Activated CD4-positive, alpha-beta memory T cell treated with anti-CD3 and anti-CD28 coated beads for 36 hours (primary cell): ENCODE measurements at regions not wholly inside any gene's neighbourhood (a gene's known extent, or its start where the extent isn't known, plus 50 kb on each side); places are given as distances from the start of the nearest gene placed in this dataset.
"Not testable (repeated sequence)": the region's sequence is repeated elsewhere in the genome, so short reads cannot be mapped to it uniquely, and the experiment has no call there.

Experiments
- CTCF ChIA-PET: fragments of 350-600 bp; sonication (Branson Sonifier 250); formaldehyde crosslinking; loops from one replicate; lab custom pipeline; 2021; ENCODE audit warnings: antibody characterized with exemption, inconsistent platforms; lab: Charles Lee
- POLR2A ChIA-PET: fragments of 350-600 bp; sonication (Branson Sonifier 250); formaldehyde crosslinking; loops from one replicate; lab custom pipeline; 2021; ENCODE audit warnings: antibody characterized with exemption; lab: Charles Lee
- DNase-seq: peaks from one replicate; pipeline ENCODE4 v3.0.0-alpha.2; 2020
- H3K27ac Mint-ChIP-seq: one replicate; pipeline ENCODE4 v1.8.0; 2021; ENCODE audit warnings: mixed read lengths
- H3K27me3 Mint-ChIP-seq: one replicate; pipeline ENCODE4 v1.8.0; 2021; ENCODE audit warnings: mixed read lengths
- H3K36me3 Mint-ChIP-seq: one replicate; pipeline ENCODE4 v1.8.0; 2021; ENCODE audit warnings: mixed read lengths
- H3K4me1 Mint-ChIP-seq: one replicate; pipeline ENCODE4 v1.8.0; 2021; ENCODE audit warnings: low read depth, mixed read lengths
- H3K4me3 Mint-ChIP-seq: one replicate; pipeline ENCODE4 v1.8.0; 2021; ENCODE audit warnings: mild to moderate bottlenecking, mixed read lengths
- H3K9me3 Mint-ChIP-seq: one replicate; pipeline ENCODE4 v1.8.0; 2021; ENCODE audit warnings: mixed read lengths
- intact Hi-C: fragments of 100-400 bp; cut with micrococcal nuclease; formaldehyde crosslinking; loops from one replicate; pipeline ENCODE4 v1.15.1; 2023

DNA sequence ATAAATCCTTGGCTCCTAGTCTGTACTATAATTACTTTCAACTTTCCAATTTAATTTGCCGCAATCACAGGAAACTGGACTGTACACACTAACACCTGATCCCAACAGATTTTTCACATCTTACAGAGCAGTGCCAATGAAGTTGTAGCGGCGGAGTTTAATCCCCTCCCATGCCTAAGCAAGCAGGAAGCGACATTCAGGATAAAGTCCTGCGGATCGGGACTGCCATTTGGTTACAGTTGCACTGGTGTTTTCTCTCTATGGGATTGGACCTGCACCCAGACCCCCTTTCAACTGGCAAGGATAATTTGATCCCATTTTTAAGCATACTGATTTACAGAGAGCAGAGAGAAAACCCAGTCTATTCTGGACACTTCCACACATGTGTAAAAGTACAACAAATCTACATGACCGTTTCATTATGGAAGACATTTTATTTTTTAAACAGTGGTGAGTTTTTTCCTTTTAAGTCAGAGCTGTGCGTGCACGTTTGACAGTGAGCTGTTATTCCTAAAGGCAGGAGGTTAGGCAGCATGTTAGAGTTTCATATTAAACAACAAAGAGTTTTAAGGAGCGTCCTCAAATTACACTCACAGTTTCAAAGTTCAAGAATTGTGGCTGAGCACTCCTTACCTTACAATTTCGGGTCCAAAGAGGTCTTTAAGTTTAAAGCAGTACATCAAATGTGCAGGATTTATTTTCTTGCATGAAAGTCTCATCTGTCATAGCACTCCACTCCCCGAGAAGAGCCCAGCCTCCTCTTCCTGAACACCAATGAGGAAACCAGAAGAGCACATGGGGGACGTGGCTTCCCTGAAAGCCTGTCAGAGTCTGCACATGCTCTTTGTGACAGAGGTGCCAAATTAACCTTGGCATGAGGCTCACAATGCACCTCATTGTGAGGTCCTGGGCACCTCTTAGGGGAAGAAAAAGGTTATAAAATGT is 141.6 kb upstream of the RFC3 start:
- ChIA-PET POLR2A (interaction anchor here (0.7 kb wide), 1 partner anchor 133 kb away, joined by 3 read pairs; no protein-coding TSS in a partner anchor), CTCF (no interaction called here)
- peak overlapping the region; percentile 66 for H3K4me3 Mint-ChIP-seq
- DNase-seq = peak; percentile 63
- peaks cover 3% of the 10 kb centered on the region for H3K36me3 Mint-ChIP-seq
- intact Hi-C loops = loop anchor here (5.0 kb wide), 2 partner anchors 119 to 1249 kb away; partner anchors contain the start of gene N4BP2L1
- peak overlapping the region; percentile 28 for H3K27ac Mint-ChIP-seq
- peaks cover 4% of the 10 kb centered on the region for H3K9me3 Mint-ChIP-seq
- no peaks in the 10 kb centered on the region for H3K27me3 Mint-ChIP-seq
- H3K4me1 Mint-ChIP-seq = peaks cover 43% of the 10 kb centered on the region

DNA sequence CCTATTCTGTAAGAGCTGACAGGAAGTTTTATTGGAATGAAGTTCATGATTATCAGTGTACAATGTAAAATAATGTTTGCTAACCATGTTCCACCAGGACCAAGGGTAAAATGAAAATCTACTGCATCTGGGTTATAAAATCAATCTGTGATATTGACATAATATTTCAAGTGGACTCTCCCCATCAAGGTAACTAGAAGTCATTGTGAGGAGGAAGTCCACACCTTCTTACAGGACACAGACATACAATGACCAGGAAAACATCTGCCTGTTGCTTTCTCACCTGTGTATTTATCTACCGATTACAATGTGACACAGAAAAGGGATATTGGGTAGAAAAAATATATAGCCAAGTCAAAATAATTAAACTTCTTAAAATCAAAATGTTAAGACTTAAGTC is 140.7 kb upstream of the RFC3 start:
- DNase-seq = no peak
- peaks cover 4% of the 10 kb centered on the region for H3K36me3 Mint-ChIP-seq
- H3K4me1 Mint-ChIP-seq = peaks cover 46% of the 10 kb centered on the region
- H3K4me3 Mint-ChIP-seq = no peak overlapping the region
- ChIA-PET CTCF (interaction anchor here (3.2 kb wide), 1 partner anchor 134 kb away, joined by 23 read pairs; no protein-coding TSS in a partner anchor), POLR2A (interaction anchor here (0.7 to 3.0 kb wide), 2 partner anchors 134 kb away, joined by 3 to 15 read pairs; no protein-coding TSS in a partner anchor)
- peak overlapping the region; percentile 73 for H3K27ac Mint-ChIP-seq
- H3K9me3 Mint-ChIP-seq = peaks cover under 1% of the 10 kb centered on the region
- no peaks in the 10 kb centered on the region for H3K27me3 Mint-ChIP-seq
- intact Hi-C loops = loop anchor here (5.0 kb wide), 2 partner anchors 120 to 1250 kb away; partner anchors contain the start of gene N4BP2L1

DNA sequence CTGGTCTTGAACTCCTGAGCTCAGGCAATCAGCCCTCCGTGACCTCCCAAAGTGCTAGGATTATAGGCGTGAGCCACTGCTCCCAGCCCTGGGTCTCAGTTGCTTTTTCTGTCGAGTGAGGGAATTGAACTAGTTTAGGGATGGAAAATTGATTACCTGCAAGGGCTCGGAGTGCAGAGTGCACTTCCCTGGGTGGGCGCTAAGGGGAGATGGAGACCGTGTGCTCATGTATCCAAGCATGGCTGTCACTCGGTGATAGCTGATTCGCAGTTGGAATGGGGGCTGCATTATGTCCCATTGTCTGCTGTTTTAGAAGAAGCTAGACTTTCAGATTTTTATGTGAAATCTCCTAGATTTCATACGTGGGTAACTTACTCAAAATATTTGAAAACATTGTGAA is 139.9 kb upstream of the RFC3 start:
- Mint-ChIP-seq H3K4me3 (no peak overlapping the region), H3K27me3 (no peaks in the 10 kb centered on the region), H3K4me1 (peaks cover 46% of the 10 kb centered on the region), H3K9me3 (no peaks in the 10 kb centered on the region), H3K27ac (peak overlapping the region; percentile 98), H3K36me3 (peaks cover 12% of the 10 kb centered on the region)
- ChIA-PET CTCF (interaction anchor here (0.9 to 3.2 kb wide), 4 partner anchors 8 to 1027 kb away, joined by 4 to 23 read pairs (median 8); no protein-coding TSS in a partner anchor), POLR2A (interaction anchor here (1.5 to 3.0 kb wide), 6 partner anchors 12 to 135 kb away, joined by 4 to 16 read pairs (median 10); no protein-coding TSS in a partner anchor)
- intact Hi-C loops = loop anchor here (2.0 to 5.0 kb wide), 3 partner anchors 121 to 1251 kb away; partner anchors contain the start of genes N4BP2L1 and N4BP2L2
- DNase-seq = no peak

- POLR2A ChIA-PET = interaction anchor here (0.6 to 3.0 kb wide), 14 partner anchors 11 to 1364 kb away, joined by 3 to 16 read pairs (median 6); partner anchors contain the start of genes BRCA2 and ZAR1L
- Mint-ChIP-seq H3K36me3 (peaks cover 14% of the 10 kb centered on the region), H3K4me1 (peaks cover 46% of the 10 kb centered on the region), H3K27ac (peak overlapping the region; percentile 98), H3K27me3 (no peaks in the 10 kb centered on the region), H3K9me3 (no peaks in the 10 kb centered on the region), H3K4me3 (peak overlapping the region; percentile 81)
- CTCF ChIA-PET = interaction anchor here (1.0 to 3.4 kb wide), 5 partner anchors 44 to 1028 kb away, joined by 5 to 23 read pairs (median 10); no protein-coding TSS in a partner anchor
- peak; percentile 93 for DNase-seq
- intact Hi-C loops = loop anchor here (1.0 to 5.0 kb wide), 10 partner anchors 17 to 1252 kb away; partner anchors contain the start of genes N4BP2L1, N4BP2L2 and RFC3
Measured at GRCh38 chr13:33678906-33679657, 138.9 kb upstream of the RFC3 start.

GRCh38 chr13:33679658-33680012 is 138.3 kb upstream of the RFC3 start:
- intact Hi-C loops = loop anchor here (1.0 to 5.0 kb wide), 10 partner anchors 17 to 1252 kb away; partner anchors contain the start of genes N4BP2L1, N4BP2L2 and RFC3

DNA sequence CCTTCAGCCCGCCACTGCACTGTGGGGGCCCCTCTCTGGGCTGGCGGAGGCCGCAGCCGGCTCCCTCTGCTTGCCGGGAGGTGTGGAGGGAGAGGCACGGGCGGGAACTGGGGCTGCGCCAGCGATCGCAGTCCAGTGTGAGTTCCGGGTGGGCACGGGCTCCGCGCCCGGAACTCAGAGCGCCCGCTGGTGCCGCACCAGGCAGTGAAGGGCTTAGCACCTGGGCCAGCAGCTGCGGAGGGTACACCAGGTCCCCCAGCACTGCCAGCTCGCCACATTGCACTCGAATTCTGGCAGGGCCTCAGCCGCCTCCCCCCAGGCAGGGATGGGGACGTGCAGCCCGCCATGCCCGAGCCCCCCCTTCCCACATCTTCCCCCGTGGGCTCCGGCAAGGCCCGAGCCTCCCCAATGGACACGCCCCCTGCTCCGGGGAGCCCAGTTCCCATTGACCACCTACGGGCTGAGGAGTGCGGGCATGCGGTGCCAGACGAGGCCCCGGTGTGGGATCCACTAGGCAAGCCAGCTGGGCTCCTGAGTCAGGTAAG is 135.9 kb upstream of the RFC3 start:
- Mint-ChIP-seq H3K4me3 (no peak overlapping the region), H3K36me3 (peaks cover 14% of the 10 kb centered on the region), H3K27me3 (no peaks in the 10 kb centered on the region), H3K4me1 (peaks cover 36% of the 10 kb centered on the region), H3K27ac (no peak overlapping the region), H3K9me3 (no peaks in the 10 kb centered on the region)
- POLR2A ChIA-PET = no interaction called here
- CTCF ChIA-PET = interaction anchor here (0.8 to 3.4 kb wide), 3 partner anchors 8 to 73 kb away, joined by 3 to 22 read pairs (median 6); no protein-coding TSS in a partner anchor
- intact Hi-C loops = no loop called here
- DNase-seq = no peak

More at GRCh38 chr13:33679658-33680012, 138.3 kb upstream of the RFC3 start:
- DNase-seq = no peak
- H3K4me3 Mint-ChIP-seq = peak overlapping the region; percentile 81
- POLR2A ChIA-PET = interaction anchor here (0.8 to 3.0 kb wide), 12 partner anchors 11 to 1253 kb away, joined by 3 to 16 read pairs (median 8); no protein-coding TSS in a partner anchor
- H3K36me3 Mint-ChIP-seq = peaks cover 14% of the 10 kb centered on the region
- H3K27ac Mint-ChIP-seq = peak overlapping the region; percentile 98
- H3K4me1 Mint-ChIP-seq = peaks cover 46% of the 10 kb centered on the region
- no peaks in the 10 kb centered on the region for H3K27me3 Mint-ChIP-seq
- no peaks in the 10 kb centered on the region for H3K9me3 Mint-ChIP-seq
- CTCF ChIA-PET = interaction anchor here (0.6 to 3.4 kb wide), 7 partner anchors 12 to 1029 kb away, joined by 3 to 23 read pairs (median 6); no protein-coding TSS in a partner anchor

DNA sequence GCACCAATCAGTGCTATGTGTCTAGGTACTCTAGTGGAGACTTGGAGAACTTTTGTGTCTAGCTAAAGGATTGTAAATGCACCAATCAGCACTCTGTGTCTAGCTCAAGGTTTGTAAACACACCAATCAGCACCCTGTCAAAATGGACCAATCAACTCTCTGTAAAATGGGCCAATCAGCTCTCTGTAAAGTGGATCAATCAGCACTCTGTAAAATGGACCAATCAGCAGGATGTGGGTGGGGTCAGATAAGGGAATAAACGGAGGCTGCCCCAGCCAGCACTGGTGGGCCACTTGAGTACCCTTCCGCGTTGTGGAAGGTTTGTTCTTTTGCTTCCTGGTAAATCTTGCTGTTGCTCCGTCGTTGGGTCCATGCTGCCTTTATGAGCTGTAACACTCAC is 135.3 kb upstream of the RFC3 start:
- POLR2A ChIA-PET, H3K27ac Mint-ChIP-seq, intact Hi-C loops, H3K27me3 Mint-ChIP-seq, DNase-seq, H3K9me3 Mint-ChIP-seq, H3K4me3 Mint-ChIP-seq: not testable (repeated sequence)
- CTCF ChIA-PET = interaction anchor here (3.4 kb wide), 1 partner anchor 41 kb away, joined by 22 read pairs; no protein-coding TSS in a partner anchor
- Mint-ChIP-seq H3K36me3 (peaks cover 14% of the 10 kb centered on the region), H3K4me1 (peaks cover 31% of the 10 kb centered on the region)

- POLR2A ChIA-PET = no interaction called here
- Mint-ChIP-seq H3K9me3 (no peaks in the 10 kb centered on the region), H3K4me3 (no peak overlapping the region), H3K4me1 (peaks cover 26% of the 10 kb centered on the region), H3K27me3 (no peaks in the 10 kb centered on the region), H3K27ac (no peak overlapping the region), H3K36me3 (peaks cover 14% of the 10 kb centered on the region)
- CTCF ChIA-PET = no interaction called here
- intact Hi-C loops = no loop called here
- DNase-seq = no peak
Measured at GRCh38 chr13:33683376-33683775, 134.6 kb upstream of the RFC3 start.

- CTCF ChIA-PET = no interaction called here
- Mint-ChIP-seq H3K4me3 (no peak overlapping the region), H3K36me3 (peaks cover 14% of the 10 kb centered on the region), H3K27ac (no peak overlapping the region), H3K4me1 (peaks cover 15% of the 10 kb centered on the region), H3K9me3 (no peaks in the 10 kb centered on the region), H3K27me3 (no peaks in the 10 kb centered on the region)
- intact Hi-C loops = no loop called here
- POLR2A ChIA-PET = no interaction called here
- DNase-seq = no peak
Measured at GRCh38 chr13:33684874-33685273, 133.1 kb upstream of the RFC3 start.

GRCh38 chr13:33686772-33687480 is 131.0 kb upstream of the RFC3 start:
- H3K27ac Mint-ChIP-seq = no peak overlapping the region
- ChIA-PET CTCF (interaction anchor here (0.5 to 1.2 kb wide), 3 partner anchors 36 to 1164 kb away, joined by 3 to 5 read pairs (median 3); no protein-coding TSS in a partner anchor), POLR2A (no interaction called here)
- no peaks in the 10 kb centered on the region for H3K27me3 Mint-ChIP-seq
- no peaks in the 10 kb centered on the region for H3K9me3 Mint-ChIP-seq
- intact Hi-C loops = no loop called here
- DNase-seq = no peak
- peaks cover 8% of the 10 kb centered on the region for H3K4me1 Mint-ChIP-seq
- no peak overlapping the region for H3K4me3 Mint-ChIP-seq
- peaks cover 11% of the 10 kb centered on the region for H3K36me3 Mint-ChIP-seq
